ENCODE measurements at regions not wholly inside any gene's neighbourhood (a gene's known extent, or its start where the extent isn't known, plus 50 kb on each side); places are given as distances from the start of the nearest gene placed in this dataset.
"Not testable (repeated sequence)": the region's sequence is repeated elsewhere in the genome, so short reads cannot be mapped to it uniquely, and the experiment has no call there.

DNA sequence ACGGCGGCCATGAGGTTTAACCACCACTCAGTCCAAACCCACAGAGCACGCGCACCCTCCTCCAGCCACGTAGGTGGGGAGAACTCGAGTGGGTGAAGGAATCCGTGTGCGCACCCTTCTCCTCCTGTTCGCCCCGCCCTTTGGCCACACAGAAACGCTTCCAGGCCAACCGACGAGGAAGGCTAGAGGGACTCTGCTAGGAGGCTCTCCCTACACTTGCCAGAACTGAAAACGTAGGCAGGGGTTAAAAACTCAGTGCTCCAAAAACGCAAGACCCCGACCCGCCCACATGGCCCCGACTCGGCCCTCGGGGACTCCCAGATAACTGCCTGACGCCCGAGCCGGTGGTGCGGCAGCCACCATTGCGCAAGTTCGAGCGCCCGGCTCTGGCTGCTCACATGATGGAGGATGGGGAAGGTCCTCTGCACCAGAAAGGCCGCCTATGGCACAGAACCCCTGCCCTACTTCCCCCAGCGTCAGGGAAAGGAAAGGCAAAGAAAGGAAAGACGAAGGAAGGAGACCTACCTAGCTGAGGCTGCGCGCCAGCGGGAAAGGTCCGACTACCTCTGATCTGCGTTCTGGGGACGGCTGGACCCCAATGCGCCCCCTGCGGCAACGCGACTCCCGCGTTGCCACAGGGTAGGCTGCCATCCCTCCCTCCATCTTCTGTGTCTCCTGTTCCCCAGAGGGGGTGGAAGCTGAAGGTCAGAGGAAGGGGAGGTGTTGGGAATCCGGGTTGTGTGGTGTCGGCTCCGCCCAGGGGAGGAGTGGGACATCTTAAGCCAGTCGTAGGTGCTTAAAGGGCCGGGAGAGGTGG is 201.9 kb upstream of the AGTR2 start:
- peaks cover 0 to 24% (median 8%) of the 10 kb centered on the region in 7 donors for H3K27me3 ChIP-seq (replicated peaks in 1 of 7)
- TF ChIP-seq POLR2AphosphoS5 (IDR thresholded peaks at IDR 0.05): peak; percentile 30 to 43 (median 38)
- TF ChIP-seq POLR2A (IDR thresholded peaks at IDR 0.05): no peak
- TF ChIP-seq, protein P1, sequence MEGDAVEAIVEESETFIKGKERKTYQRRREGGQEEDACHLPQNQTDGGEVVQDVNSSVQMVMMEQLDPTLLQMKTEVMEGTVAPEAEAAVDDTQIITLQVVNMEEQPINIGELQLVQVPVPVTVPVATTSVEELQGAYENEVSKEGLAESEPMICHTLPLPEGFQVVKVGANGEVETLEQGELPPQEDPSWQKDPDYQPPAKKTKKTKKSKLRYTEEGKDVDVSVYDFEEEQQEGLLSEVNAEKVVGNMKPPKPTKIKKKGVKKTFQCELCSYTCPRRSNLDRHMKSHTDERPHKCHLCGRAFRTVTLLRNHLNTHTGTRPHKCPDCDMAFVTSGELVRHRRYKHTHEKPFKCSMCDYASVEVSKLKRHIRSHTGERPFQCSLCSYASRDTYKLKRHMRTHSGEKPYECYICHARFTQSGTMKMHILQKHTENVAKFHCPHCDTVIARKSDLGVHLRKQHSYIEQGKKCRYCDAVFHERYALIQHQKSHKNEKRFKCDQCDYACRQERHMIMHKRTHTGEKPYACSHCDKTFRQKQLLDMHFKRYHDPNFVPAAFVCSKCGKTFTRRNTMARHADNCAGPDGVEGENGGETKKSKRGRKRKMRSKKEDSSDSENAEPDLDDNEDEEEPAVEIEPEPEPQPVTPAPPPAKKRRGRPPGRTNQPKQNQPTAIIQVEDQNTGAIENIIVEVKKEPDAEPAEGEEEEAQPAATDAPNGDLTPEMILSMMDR (IDR thresholded peaks at IDR 0.05 in 8 of 11, conservative IDR thresholded peaks at IDR 0.05 in 3 of 11): no peak
- no peak for DNase-seq
- 1 to 21% (median 5%) methylated on average over 15 to 48 of the region's 48 CpGs for WGBS, 5 donors
- intact Hi-C loops (cut with DNase I; ENCODE audit: low total_unique reads): no loop called here
- H3K36me3 ChIP-seq: no peaks in the 10 kb centered on the region
- H3K9me3 ChIP-seq: peaks cover 0 to 2% (median 0%) of the 10 kb centered on the region in 8 donors
- H3K4me3 ChIP-seq: peak overlapping the region; percentile 23 to 65 (median 34)
- H3K27ac ChIP-seq: peak overlapping the region in 5 of 8 donors; percentile 32 to 58 (median 43)
- no peaks in the 10 kb centered on the region for H3K4me1 ChIP-seq

DNA sequence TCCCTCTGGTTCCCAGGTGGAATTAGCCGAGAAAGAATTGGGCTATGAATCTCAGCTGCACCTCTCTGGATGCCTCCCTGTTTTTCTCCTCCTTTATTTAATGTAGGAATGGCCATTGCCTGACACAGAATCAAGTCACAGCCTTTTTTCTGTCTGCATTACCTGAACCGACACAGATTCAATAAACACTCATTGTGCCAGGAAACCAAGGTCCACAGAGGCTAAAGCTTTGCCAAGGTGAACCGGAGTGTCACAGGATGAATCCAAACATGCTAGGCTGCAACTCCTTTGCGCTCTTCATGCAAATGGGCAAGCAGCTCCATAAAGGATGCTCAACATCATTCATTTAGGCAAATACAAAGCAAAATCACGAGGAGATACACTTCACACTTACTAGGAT is 199.8 kb upstream of the AGTR2 start:
- no peak for DNase-seq
- WGBS, 5 donors: 55 to 81% (median 79%) methylated on average over 5 of the region's 5 CpGs
- intact Hi-C loops (cut with DNase I; ENCODE audit: low total_unique reads): no loop called here
- H3K27ac ChIP-seq: no peak overlapping the region
- H3K27me3 ChIP-seq (replicated peaks in 1 of 7): peaks cover 0 to 24% (median 8%) of the 10 kb centered on the region in 7 donors
- TF ChIP-seq POLR2AphosphoS5 (IDR thresholded peaks at IDR 0.05) (no peak), POLR2A (IDR thresholded peaks at IDR 0.05) (no peak)
- TF ChIP-seq, protein P1 (IDR thresholded peaks at IDR 0.05 in 8 of 11, conservative IDR thresholded peaks at IDR 0.05 in 3 of 11): no peak
- no peak overlapping the region for H3K4me3 ChIP-seq
- H3K36me3 ChIP-seq: no peaks in the 10 kb centered on the region
- no peaks in the 10 kb centered on the region for H3K4me1 ChIP-seq
- peaks cover 0 to 18% (median 0%) of the 10 kb centered on the region in 8 donors for H3K9me3 ChIP-seq

DNA sequence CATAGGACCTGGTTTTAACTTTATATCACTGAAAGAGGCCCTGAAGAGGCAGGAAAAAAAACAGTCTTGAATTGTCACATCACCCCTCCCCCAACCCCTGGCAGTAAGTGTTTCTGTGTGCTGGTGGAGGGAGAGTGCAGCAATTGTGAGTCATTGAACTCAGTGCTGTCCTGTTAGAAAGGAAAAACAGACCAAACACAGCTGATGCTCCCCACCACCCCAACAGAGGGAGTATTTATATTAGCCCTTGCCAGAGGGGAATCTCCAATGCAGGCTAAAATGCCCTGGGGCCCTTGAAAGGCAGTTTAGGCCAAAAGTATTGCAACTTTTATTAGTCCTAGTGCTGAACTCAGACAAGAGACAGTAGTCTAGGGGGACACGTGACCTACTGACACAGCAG is 197.8 kb upstream of the AGTR2 start:
- no peak for TF ChIP-seq POLR2A (IDR thresholded peaks at IDR 0.05)
- TF ChIP-seq, protein P1 (IDR thresholded peaks at IDR 0.05 in 8 of 11, conservative IDR thresholded peaks at IDR 0.05 in 3 of 11): no peak
- no peak for TF ChIP-seq POLR2AphosphoS5 (IDR thresholded peaks at IDR 0.05)
- Histone ChIP-seq H3K36me3 (no peaks in the 10 kb centered on the region), H3K27ac (no peak overlapping the region), H3K4me3 (no peak overlapping the region), H3K9me3 (peaks cover 0 to 18% (median 0%) of the 10 kb centered on the region in 8 donors), H3K4me1 (no peaks in the 10 kb centered on the region), H3K27me3 (replicated peaks in 1 of 7) (peaks cover 0 to 24% (median 8%) of the 10 kb centered on the region in 7 donors)
- DNase-seq: no peak
- intact Hi-C loops (cut with DNase I; ENCODE audit: low total_unique reads): no loop called here
- WGBS, 5 donors: 40 to 68% (median 59%) methylated on average over 1 of the region's 1 CpG; no CpG with 5 or more reads in 1 of the 5 donors

DNA sequence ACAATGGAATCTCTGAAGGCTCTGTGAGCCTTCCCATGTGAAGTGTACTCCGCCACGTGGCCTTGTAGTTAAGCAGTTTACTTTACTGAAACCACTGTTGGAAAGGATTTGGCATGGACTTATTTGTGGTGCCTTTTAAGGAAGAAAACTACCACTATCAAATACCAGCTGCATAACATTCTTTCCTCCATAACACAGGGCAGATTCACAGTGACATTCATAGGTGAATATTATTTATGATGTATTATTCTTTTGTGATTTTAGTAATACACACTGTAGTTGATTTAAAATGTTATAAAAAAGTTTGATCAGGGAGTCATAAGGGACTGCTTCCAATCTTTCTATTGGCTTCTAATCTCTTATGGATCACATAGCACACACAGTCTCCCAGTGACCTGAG is 192.5 kb upstream of the AGTR2 start:
- intact Hi-C loops (cut with DNase I; ENCODE audit: low total_unique reads): no loop called here

DNA sequence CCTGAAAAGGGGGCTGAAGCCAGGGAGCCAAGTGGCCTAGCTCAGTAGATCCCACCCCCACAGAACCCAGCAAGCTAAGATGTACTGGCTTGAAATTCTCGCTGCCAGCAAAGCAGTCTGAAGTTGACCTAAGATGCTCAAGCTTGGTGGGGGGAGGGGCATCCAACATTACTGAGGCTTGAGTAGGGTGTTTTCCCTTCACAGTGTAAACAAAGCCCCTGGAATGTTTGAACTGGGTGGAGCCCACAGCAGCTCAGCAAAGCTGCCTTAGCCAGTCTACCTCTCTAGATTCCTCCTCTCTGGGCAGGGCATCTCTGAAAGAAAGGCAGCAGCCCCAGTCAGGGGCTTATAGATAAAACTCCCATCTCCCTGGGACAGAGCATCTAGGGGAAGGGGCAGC is 187.4 kb upstream of the AGTR2 start:
- intact Hi-C loops (cut with DNase I; ENCODE audit: low total_unique reads); DNase-seq: not testable (repeated sequence)
- WGBS, 5 donors: 0 to 86% (median 64%) methylated on average over 1 of the region's 1 CpG; no CpG with 5 or more reads in 1 of the 5 donors

More for the DNA sequence above, 192.5 kb upstream of the AGTR2 start:
- peaks cover 0 to 11% (median 0%) of the 10 kb centered on the region in 7 donors for H3K27me3 ChIP-seq (replicated peaks in 1 of 7)
- H3K27ac ChIP-seq: no peak overlapping the region
- no peaks in the 10 kb centered on the region for H3K36me3 ChIP-seq
- H3K9me3 ChIP-seq: peaks cover 0 to 18% (median 0%) of the 10 kb centered on the region in 8 donors
- no peaks in the 10 kb centered on the region for H3K4me1 ChIP-seq
- no peak for DNase-seq
- TF ChIP-seq POLR2AphosphoS5 (IDR thresholded peaks at IDR 0.05): no peak
- no peak for TF ChIP-seq POLR2A (IDR thresholded peaks at IDR 0.05)
- TF ChIP-seq, protein P1 (IDR thresholded peaks at IDR 0.05 in 8 of 11, conservative IDR thresholded peaks at IDR 0.05 in 3 of 11): no peak
- H3K4me3 ChIP-seq: no peak overlapping the region
- WGBS, 5 donors: 47 to 82% (median 71%) methylated on average over 2 of the region's 2 CpGs

DNA sequence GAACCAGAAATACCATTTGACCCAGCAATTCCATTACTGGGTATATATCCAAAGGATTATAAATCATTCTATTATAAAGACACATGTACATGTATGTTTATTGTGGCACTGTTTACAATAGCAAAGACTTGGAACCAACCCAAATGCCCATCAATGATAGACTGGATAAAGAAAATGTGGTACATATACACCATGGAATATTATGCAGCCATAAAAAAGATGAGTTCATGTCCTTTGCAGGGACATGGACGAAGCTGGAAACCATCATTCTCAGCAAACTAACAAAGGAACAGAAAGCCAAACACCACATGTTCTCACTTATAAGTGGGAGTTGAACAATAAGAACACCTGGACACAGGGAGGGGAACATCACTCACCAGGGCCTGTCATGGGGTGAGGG is 183.1 kb upstream of the AGTR2 start:
- WGBS, 5 donors: 55 to 100% (median 86%) methylated on average over 1 of the region's 1 CpG
- H3K36me3 ChIP-seq; DNase-seq; intact Hi-C loops (cut with DNase I; ENCODE audit: low total_unique reads); H3K9me3 ChIP-seq; H3K4me3 ChIP-seq; H3K27ac ChIP-seq; H3K4me1 ChIP-seq: not testable (repeated sequence)
- H3K27me3 ChIP-seq (replicated peaks in 1 of 7): peaks cover 0 to 12% (median 0%) of the 10 kb centered on the region in 7 donors

More for the DNA sequence above, 187.4 kb upstream of the AGTR2 start:
- H3K36me3 ChIP-seq, H3K4me3 ChIP-seq, H3K9me3 ChIP-seq, H3K27ac ChIP-seq, H3K4me1 ChIP-seq: not testable (repeated sequence)
- H3K27me3 ChIP-seq (replicated peaks in 1 of 7): peaks cover 0 to 19% (median 0%) of the 10 kb centered on the region in 7 donors
